ENCODE measurements at regions not wholly inside any gene's neighbourhood (a gene's known extent, or its start where the extent isn't known, plus 50 kb on each side); places are given as distances from the start of the nearest gene placed in this dataset.

GRCh38 chr10:61283066-61283465 lies 170.1 kb downstream of the TMEM26 start:
- H3K4me1 ChIP-seq (ENCODE audit: control insufficient read depth in 4 of 4, insufficient read depth in 4 of 4, low read length in 3 of 4) = peaks cover 0 to 5% (median under 1%) of the 10 kb centered on the region in 4 donors
- H3K27ac ChIP-seq (ENCODE audit: low read depth in 1 of 2, low read length in 2 of 2) = no peak overlapping the region
- 81% methylated on average over 2 of the region's 2 CpGs for WGBS
- DNase-seq (ENCODE audit: low spot score) = no peak
- H3K4me3 ChIP-seq (ENCODE audit: low read depth in 1 of 3, low read length in 3 of 3) = no peak overlapping the region
- no peak for TF ChIP-seq FOXA2 (IDR thresholded peaks at IDR 0.05)
- TF ChIP-seq REST (IDR thresholded peaks at IDR 0.05) = no peak
- TF ChIP-seq RXRA (IDR thresholded peaks at IDR 0.05) = no peak
- TF ChIP-seq JUND (IDR thresholded peaks at IDR 0.05) = no peak
- TF ChIP-seq NR2F2 (IDR thresholded peaks at IDR 0.05) = no peak
- TF ChIP-seq EGR1 (IDR thresholded peaks at IDR 0.05; ENCODE audit: low read depth in 2 of 2) = no peak
- H3K9ac ChIP-seq (ENCODE audit: low read depth in 1 of 2, low read length in 2 of 2) = no peak overlapping the region
- no peaks in the 10 kb centered on the region for H3K9me3 ChIP-seq (ENCODE audit: control insufficient read depth in 4 of 4, low read length in 3 of 4)
- peaks cover 0 to 3% (median 0%) of the 10 kb centered on the region in 4 donors for H3K27me3 ChIP-seq (ENCODE audit: control insufficient read depth in 4 of 4, insufficient read depth in 4 of 4, low read length in 3 of 4)
- no peaks in the 10 kb centered on the region for H3K36me3 ChIP-seq (ENCODE audit: control insufficient read depth in 4 of 4, insufficient read depth in 3 of 4, low read depth in 1 of 4, low read length in 3 of 4)

DNA sequence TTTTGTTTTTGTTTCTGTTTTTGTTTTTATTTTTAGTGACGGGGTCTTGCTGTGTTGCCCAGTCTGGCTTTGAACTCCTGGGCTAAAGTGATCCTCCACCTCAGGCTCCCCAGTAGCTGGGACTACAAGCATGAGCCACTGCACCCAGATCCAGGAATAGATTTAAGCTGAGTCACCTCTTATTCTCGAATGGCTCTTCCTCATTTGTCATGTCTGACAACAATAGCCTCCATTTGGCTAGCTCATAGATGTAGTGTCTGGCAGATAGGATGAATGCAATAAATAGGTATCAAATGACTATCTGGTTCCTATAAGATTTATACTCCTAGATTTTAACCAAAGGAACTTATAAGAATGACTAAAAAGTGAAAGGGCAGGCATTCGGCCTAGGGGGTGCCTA lies 172.9 kb downstream of the TMEM26 start:
- Histone ChIP-seq H3K36me3 (ENCODE audit: control insufficient read depth in 4 of 4, insufficient read depth in 3 of 4, low read depth in 1 of 4, low read length in 3 of 4) (no peaks in the 10 kb centered on the region), H3K4me1 (ENCODE audit: control insufficient read depth in 4 of 4, insufficient read depth in 4 of 4, low read length in 3 of 4) (peaks cover 0 to 5% (median 0%) of the 10 kb centered on the region in 4 donors), H3K27ac (ENCODE audit: low read depth in 1 of 2, low read length in 2 of 2) (no peak overlapping the region), H3K4me3 (ENCODE audit: low read depth in 1 of 3, low read length in 3 of 3) (no peak overlapping the region), H3K27me3 (ENCODE audit: control insufficient read depth in 4 of 4, insufficient read depth in 4 of 4, low read length in 3 of 4) (peaks cover 0 to 3% (median 0%) of the 10 kb centered on the region in 4 donors), H3K9ac (ENCODE audit: low read depth in 1 of 2, low read length in 2 of 2) (no peak overlapping the region), H3K9me3 (ENCODE audit: control insufficient read depth in 4 of 4, low read length in 3 of 4) (no peaks in the 10 kb centered on the region)
- no peak for TF ChIP-seq HNF4A (conservative IDR thresholded peaks at IDR 0.05)
- no peak for TF ChIP-seq YY1 (IDR thresholded peaks at IDR 0.05)
- no peak for TF ChIP-seq ATF3 (IDR thresholded peaks at IDR 0.05)
- no peak for TF ChIP-seq GABPA (IDR thresholded peaks at IDR 0.05 in 1 of 2, conservative IDR thresholded peaks at IDR 0.05 in 1 of 2)
- TF ChIP-seq SP1 (IDR thresholded peaks at IDR 0.05) = no peak
- no peak for TF ChIP-seq MAX (IDR thresholded peaks at IDR 0.05)
- TF ChIP-seq JUND (IDR thresholded peaks at IDR 0.05) = no peak
- TF ChIP-seq, protein P1, sequence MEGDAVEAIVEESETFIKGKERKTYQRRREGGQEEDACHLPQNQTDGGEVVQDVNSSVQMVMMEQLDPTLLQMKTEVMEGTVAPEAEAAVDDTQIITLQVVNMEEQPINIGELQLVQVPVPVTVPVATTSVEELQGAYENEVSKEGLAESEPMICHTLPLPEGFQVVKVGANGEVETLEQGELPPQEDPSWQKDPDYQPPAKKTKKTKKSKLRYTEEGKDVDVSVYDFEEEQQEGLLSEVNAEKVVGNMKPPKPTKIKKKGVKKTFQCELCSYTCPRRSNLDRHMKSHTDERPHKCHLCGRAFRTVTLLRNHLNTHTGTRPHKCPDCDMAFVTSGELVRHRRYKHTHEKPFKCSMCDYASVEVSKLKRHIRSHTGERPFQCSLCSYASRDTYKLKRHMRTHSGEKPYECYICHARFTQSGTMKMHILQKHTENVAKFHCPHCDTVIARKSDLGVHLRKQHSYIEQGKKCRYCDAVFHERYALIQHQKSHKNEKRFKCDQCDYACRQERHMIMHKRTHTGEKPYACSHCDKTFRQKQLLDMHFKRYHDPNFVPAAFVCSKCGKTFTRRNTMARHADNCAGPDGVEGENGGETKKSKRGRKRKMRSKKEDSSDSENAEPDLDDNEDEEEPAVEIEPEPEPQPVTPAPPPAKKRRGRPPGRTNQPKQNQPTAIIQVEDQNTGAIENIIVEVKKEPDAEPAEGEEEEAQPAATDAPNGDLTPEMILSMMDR (IDR thresholded peaks at IDR 0.05; ENCODE audit: low read depth, low read length, missing input control) = no peak
- DNase-seq (ENCODE audit: low spot score) = no peak
- 75% methylated on average over 3 of the region's 3 CpGs for WGBS

DNA sequence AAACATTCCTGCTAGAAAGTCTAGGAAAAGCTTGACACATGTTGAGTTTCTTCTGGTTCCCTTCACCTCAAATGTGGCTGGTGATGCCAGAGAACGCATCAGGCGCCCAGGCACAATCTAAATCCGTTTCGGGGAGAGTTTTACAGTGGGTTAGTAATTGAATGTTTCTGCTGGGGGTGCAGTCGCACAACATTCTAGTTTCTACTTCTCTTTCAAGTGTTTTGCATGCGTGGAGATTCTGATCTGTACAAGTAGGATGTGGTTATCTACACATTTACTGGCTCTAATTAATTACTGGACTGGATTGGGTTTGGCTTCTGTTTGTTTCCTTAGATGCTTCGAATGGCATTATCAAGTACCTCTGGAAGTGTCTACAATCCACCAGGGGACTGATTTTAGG lies 173.8 kb downstream of the TMEM26 start:
- H3K27ac ChIP-seq (ENCODE audit: low read depth in 1 of 2, low read length in 2 of 2) = no peak overlapping the region
- H3K4me3 ChIP-seq (ENCODE audit: low read depth in 1 of 3, low read length in 3 of 3) = no peak overlapping the region
- TF ChIP-seq, protein P2, sequence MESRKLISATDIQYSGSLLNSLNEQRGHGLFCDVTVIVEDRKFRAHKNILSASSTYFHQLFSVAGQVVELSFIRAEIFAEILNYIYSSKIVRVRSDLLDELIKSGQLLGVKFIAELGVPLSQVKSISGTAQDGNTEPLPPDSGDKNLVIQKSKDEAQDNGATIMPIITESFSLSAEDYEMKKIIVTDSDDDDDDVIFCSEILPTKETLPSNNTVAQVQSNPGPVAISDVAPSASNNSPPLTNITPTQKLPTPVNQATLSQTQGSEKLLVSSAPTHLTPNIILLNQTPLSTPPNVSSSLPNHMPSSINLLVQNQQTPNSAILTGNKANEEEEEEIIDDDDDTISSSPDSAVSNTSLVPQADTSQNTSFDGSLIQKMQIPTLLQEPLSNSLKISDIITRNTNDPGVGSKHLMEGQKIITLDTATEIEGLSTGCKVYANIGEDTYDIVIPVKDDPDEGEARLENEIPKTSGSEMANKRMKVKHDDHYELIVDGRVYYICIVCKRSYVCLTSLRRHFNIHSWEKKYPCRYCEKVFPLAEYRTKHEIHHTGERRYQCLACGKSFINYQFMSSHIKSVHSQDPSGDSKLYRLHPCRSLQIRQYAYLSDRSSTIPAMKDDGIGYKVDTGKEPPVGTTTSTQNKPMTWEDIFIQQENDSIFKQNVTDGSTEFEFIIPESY (IDR thresholded peaks at IDR 0.05) = no peak
- TF ChIP-seq GABPA (IDR thresholded peaks at IDR 0.05 in 1 of 2, conservative IDR thresholded peaks at IDR 0.05 in 1 of 2) (no peak), FOXA1 (IDR thresholded peaks at IDR 0.05) (no peak), MAX (IDR thresholded peaks at IDR 0.05) (no peak), FOXA2 (IDR thresholded peaks at IDR 0.05) (no peak), RXRA (IDR thresholded peaks at IDR 0.05) (no peak), JUND (IDR thresholded peaks at IDR 0.05) (no peak), EGR1 (IDR thresholded peaks at IDR 0.05; ENCODE audit: low read depth in 2 of 2) (no peak), RAD21 (IDR thresholded peaks at IDR 0.05) (no peak), NR2F2 (IDR thresholded peaks at IDR 0.05) (no peak)

More for the DNA sequence above, 173.8 kb downstream of the TMEM26 start:
- peaks cover 0 to 5% (median 0%) of the 10 kb centered on the region in 4 donors for H3K4me1 ChIP-seq (ENCODE audit: control insufficient read depth in 4 of 4, insufficient read depth in 4 of 4, low read length in 3 of 4)
- H3K9ac ChIP-seq (ENCODE audit: low read depth in 1 of 2, low read length in 2 of 2) = no peak overlapping the region
- H3K9me3 ChIP-seq (ENCODE audit: control insufficient read depth in 4 of 4, low read length in 3 of 4) = no peaks in the 10 kb centered on the region
- no peaks in the 10 kb centered on the region for H3K36me3 ChIP-seq (ENCODE audit: control insufficient read depth in 4 of 4, insufficient read depth in 3 of 4, low read depth in 1 of 4, low read length in 3 of 4)
- H3K27me3 ChIP-seq (ENCODE audit: control insufficient read depth in 4 of 4, insufficient read depth in 4 of 4, low read length in 3 of 4) = peaks cover 0 to 3% (median 0%) of the 10 kb centered on the region in 4 donors
- WGBS = 80% methylated on average over 7 of the region's 7 CpGs
- DNase-seq (ENCODE audit: low spot score) = no peak

Data from liver (tissue), 8 donors.